ENCODE measurements at regions not wholly inside any gene's neighbourhood (a gene's known extent, or its start where the extent isn't known, plus 50 kb on each side); places are given as distances from the start of the nearest gene placed in this dataset.

DNA sequence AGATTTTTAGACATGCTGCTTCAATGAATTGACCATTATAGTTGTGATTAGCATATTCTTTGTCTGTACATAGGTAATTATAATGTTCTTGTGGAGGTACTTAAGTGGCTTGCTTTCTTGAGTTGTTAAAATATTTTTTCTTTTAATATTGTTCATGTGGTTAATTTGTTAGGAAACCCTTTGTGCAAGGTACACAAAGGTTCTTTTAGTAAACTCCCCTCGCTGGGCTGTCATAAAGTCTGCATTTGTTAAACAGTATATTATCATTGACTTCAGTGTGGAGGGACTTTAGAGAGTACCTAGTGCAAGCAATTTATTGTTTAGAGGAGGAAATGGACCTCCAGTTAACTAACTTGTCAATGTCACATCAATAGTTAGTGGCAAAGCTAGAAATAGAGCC is 52.5 kb downstream of the DISP1 start:
- TF ChIP-seq, protein P1, sequence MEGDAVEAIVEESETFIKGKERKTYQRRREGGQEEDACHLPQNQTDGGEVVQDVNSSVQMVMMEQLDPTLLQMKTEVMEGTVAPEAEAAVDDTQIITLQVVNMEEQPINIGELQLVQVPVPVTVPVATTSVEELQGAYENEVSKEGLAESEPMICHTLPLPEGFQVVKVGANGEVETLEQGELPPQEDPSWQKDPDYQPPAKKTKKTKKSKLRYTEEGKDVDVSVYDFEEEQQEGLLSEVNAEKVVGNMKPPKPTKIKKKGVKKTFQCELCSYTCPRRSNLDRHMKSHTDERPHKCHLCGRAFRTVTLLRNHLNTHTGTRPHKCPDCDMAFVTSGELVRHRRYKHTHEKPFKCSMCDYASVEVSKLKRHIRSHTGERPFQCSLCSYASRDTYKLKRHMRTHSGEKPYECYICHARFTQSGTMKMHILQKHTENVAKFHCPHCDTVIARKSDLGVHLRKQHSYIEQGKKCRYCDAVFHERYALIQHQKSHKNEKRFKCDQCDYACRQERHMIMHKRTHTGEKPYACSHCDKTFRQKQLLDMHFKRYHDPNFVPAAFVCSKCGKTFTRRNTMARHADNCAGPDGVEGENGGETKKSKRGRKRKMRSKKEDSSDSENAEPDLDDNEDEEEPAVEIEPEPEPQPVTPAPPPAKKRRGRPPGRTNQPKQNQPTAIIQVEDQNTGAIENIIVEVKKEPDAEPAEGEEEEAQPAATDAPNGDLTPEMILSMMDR (conservative IDR thresholded peaks at IDR 0.05), result no peak
- no peak for TF ChIP-seq EZH2 (IDR thresholded peaks at IDR 0.05; ENCODE audit: low read depth)

Data from PC-9 (cell line).